ENCODE measurements at regions not wholly inside any gene's neighbourhood (a gene's known extent, or its start where the extent isn't known, plus 50 kb on each side); places are given as distances from the start of the nearest gene placed in this dataset.

GRCh38 chr1:192435704-192436103 lies 118.9 kb downstream of the RGS21 start:
- ChIA-PET POLR2A (no interaction called here), CTCF (ENCODE audit: low intra/inter-chr PET ratio) (no interaction called here)
- in situ Hi-C loops (cut with MboI) (no loop called here), intact Hi-C loops (cut with micrococcal nuclease) (no loop called here)
- no peaks in the 10 kb centered on the region for H4K20me1 ChIP-seq (replicated peaks; ENCODE audit: control insufficient read depth, insufficient read depth, low read length)
- H3K4me3 ChIP-seq, result no peak overlapping the region
- no peak overlapping the region for H3K9ac ChIP-seq (ENCODE audit: insufficient read depth in 1 of 2, low read depth in 2 of 2, low read length in 2 of 2)
- H3K9me1 ChIP-seq (ENCODE audit: control insufficient read depth, insufficient read depth, low read length), result no peaks in the 10 kb centered on the region
- 4% methylated on average over 4 of the region's 4 CpGs for WGBS (ENCODE audit: insufficient coverage, low coverage, missing lambda C conversion rate)
- H3K27ac ChIP-seq (ENCODE audit: extremely low read depth, low read depth, low read length), result no peak overlapping the region
- no peak overlapping the region for H2AFZ ChIP-seq (ENCODE audit: low read depth, low read length)
- BruUV-seq (replicated peaks), result no TSS peak
- H3K4me1 ChIP-seq (replicated peaks in 1 of 2; ENCODE audit: control insufficient read depth in 2 of 2, insufficient read depth in 2 of 2, low read length in 2 of 2), result no peaks in the 10 kb centered on the region; a peak in 1 of 5 replicates
- FAIRE-seq, result no peak
- no peak for ATAC-seq
- no peak overlapping the region for H3K4me2 ChIP-seq (ENCODE audit: insufficient read depth, low read length)
- 0 out of 2 replicates have a peak, but pooled peaks cover 5% of the 10 kb centered on the region for H3K9me3 ChIP-seq (replicated peaks; ENCODE audit: control insufficient read depth, insufficient read depth, low read depth, low read length)
- no peaks in the 10 kb centered on the region for H3K36me3 ChIP-seq (ENCODE audit: control insufficient read depth, insufficient read depth, low read length)
- H3K79me2 ChIP-seq (ENCODE audit: control insufficient read depth, insufficient read depth, low read length), result no peaks in the 10 kb centered on the region
- H3K27me3 ChIP-seq (ENCODE audit: control insufficient read depth in 2 of 2, insufficient read depth in 2 of 2, low read length in 2 of 2), result no peaks in the 10 kb centered on the region
- TF ChIP-seq KLF1 (tag; IDR thresholded peaks at IDR 0.05) (no peak), HSF4 (CRISPR knock-in tag; IDR thresholded peaks at IDR 0.05; ENCODE audit: borderline replicate concordance) (no peak), POLR3G (IDR thresholded peaks at IDR 0.05; ENCODE audit: extremely low read depth, insufficient read length, insufficient replicate concordance) (no peak), BCL6 (CRISPR knock-in tag; IDR thresholded peaks at IDR 0.05) (no peak), C11orf30 (IDR thresholded peaks at IDR 0.05; ENCODE audit: low read depth) (no peak), HIVEP1 (CRISPR knock-in tag; IDR thresholded peaks at IDR 0.05) (no peak), FUS (optimal IDR thresholded peaks at IDR 0.05; ENCODE audit: low read depth, low read length) (no peak), ZC3H8 (IDR thresholded peaks at IDR 0.05) (no peak), U2AF2 (optimal IDR thresholded peaks at IDR 0.05; ENCODE audit: low read depth, low read length) (no peak), TEAD4 (IDR thresholded peaks at IDR 0.05; ENCODE audit: low read length) (peak; percentile 37; the same call in 1 of the 2 replicates), TEAD4 (CRISPR knock-in tag; IDR thresholded peaks at IDR 0.05; ENCODE audit: borderline replicate concordance) (no peak), CC2D1A (IDR thresholded peaks at IDR 0.05) (no peak), ZNF655 (CRISPR knock-in tag; IDR thresholded peaks at IDR 0.05) (no peak), ZNF766 (CRISPR knock-in tag; conservative IDR thresholded peaks at IDR 0.05) (peak; percentile 96), ZFP1 (CRISPR knock-in tag; IDR thresholded peaks at IDR 0.05) (no peak), TAF9B (IDR thresholded peaks at IDR 0.05; ENCODE audit: partially characterized antibody) (no peak), ZEB2 (IDR thresholded peaks at IDR 0.05) (no peak), CAMTA2 (CRISPR knock-in tag; conservative IDR thresholded peaks at IDR 0.05) (no peak), ZKSCAN3 (CRISPR knock-in tag; IDR thresholded peaks at IDR 0.05) (no peak), ZNF740 (CRISPR knock-in tag; IDR thresholded peaks at IDR 0.05) (no peak), ZNF740 (tag; IDR thresholded peaks at IDR 0.05) (no peak), SIX5 (IDR thresholded peaks at IDR 0.05; ENCODE audit: borderline replicate concordance in 1 of 2, insufficient read depth in 1 of 2, low read depth in 1 of 2, low read length in 2 of 2) (no peak), ZNF695 (CRISPR knock-in tag; IDR thresholded peaks at IDR 0.05) (no peak), CBFA2T3 (IDR thresholded peaks at IDR 0.05) (peak; percentile 45; the same call in 1 of the 2 replicates), RB1 (IDR thresholded peaks at IDR 0.05; ENCODE audit: low read depth) (no peak), NR2C1 (IDR thresholded peaks at IDR 0.05) (no peak), NR2C1 (tag; IDR thresholded peaks at IDR 0.05) (peak; percentile 26; the same call in 1 of the 2 replicates), EWSR1 (IDR thresholded peaks at IDR 0.05; ENCODE audit: borderline replicate concordance, low read depth, partially characterized antibody) (no peak)
- peak in 1 of 4 experiments; percentile 25 for DNase-seq (ENCODE audit: extremely low read depth in 1 of 4, low spot score in 3 of 4)

Measured in K562 (cell line).